ENCODE measurements at regions not wholly inside any gene's neighbourhood (a gene's known extent, or its start where the extent isn't known, plus 50 kb on each side); places are given as distances from the start of the nearest gene placed in this dataset.

DNA sequence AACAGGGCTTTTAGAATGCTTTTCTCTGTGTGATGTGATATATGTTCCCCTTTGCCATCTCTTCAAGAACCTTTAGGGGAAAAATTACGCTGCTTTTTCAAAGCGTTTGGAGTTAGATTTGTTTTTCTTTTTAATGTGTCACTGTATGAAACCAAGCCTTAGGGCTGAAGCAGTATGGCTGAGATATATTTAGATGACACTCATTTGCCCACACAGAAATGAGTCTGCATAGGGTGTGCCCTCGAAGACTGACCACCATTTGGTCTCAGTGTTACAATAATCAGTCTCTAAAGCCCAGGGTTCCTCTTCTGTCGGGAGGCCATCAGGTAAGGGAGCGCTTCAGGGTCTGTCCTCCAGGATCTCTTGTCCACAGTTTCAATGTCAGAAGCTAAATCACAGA, 213.0 kb upstream of the NCAM1 start:
- no peaks in the 10 kb centered on the region for H3K4me1 ChIP-seq (ENCODE audit: control insufficient read depth in 4 of 4, insufficient read depth in 4 of 4, low read length in 3 of 4)
- no peak overlapping the region for H3K9ac ChIP-seq (ENCODE audit: low read depth in 1 of 2, low read length in 2 of 2)
- no peaks in the 10 kb centered on the region for H3K36me3 ChIP-seq (ENCODE audit: control insufficient read depth in 4 of 4, insufficient read depth in 3 of 4, low read depth in 1 of 4, low read length in 3 of 4)
- H3K27me3 ChIP-seq (ENCODE audit: control insufficient read depth in 4 of 4, insufficient read depth in 4 of 4, low read length in 3 of 4) = peaks cover 0 to 10% (median 0%) of the 10 kb centered on the region in 4 donors
- no peaks in the 10 kb centered on the region for H3K9me3 ChIP-seq (ENCODE audit: control insufficient read depth in 4 of 4, low read length in 3 of 4)
- no peak overlapping the region for H3K4me3 ChIP-seq (ENCODE audit: low read depth in 1 of 3, low read length in 3 of 3)
- no peak overlapping the region for H3K27ac ChIP-seq (ENCODE audit: low read depth in 1 of 2, low read length in 2 of 2)
- TF ChIP-seq, protein P1, sequence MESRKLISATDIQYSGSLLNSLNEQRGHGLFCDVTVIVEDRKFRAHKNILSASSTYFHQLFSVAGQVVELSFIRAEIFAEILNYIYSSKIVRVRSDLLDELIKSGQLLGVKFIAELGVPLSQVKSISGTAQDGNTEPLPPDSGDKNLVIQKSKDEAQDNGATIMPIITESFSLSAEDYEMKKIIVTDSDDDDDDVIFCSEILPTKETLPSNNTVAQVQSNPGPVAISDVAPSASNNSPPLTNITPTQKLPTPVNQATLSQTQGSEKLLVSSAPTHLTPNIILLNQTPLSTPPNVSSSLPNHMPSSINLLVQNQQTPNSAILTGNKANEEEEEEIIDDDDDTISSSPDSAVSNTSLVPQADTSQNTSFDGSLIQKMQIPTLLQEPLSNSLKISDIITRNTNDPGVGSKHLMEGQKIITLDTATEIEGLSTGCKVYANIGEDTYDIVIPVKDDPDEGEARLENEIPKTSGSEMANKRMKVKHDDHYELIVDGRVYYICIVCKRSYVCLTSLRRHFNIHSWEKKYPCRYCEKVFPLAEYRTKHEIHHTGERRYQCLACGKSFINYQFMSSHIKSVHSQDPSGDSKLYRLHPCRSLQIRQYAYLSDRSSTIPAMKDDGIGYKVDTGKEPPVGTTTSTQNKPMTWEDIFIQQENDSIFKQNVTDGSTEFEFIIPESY (IDR thresholded peaks at IDR 0.05) = no peak
- TF ChIP-seq HNF4A (conservative IDR thresholded peaks at IDR 0.05) (no peak), SP1 (IDR thresholded peaks at IDR 0.05) (no peak), RAD21 (IDR thresholded peaks at IDR 0.05) (no peak), RXRA (IDR thresholded peaks at IDR 0.05) (no peak), FOXA2 (IDR thresholded peaks at IDR 0.05) (no peak)
- TF ChIP-seq, protein P2, sequence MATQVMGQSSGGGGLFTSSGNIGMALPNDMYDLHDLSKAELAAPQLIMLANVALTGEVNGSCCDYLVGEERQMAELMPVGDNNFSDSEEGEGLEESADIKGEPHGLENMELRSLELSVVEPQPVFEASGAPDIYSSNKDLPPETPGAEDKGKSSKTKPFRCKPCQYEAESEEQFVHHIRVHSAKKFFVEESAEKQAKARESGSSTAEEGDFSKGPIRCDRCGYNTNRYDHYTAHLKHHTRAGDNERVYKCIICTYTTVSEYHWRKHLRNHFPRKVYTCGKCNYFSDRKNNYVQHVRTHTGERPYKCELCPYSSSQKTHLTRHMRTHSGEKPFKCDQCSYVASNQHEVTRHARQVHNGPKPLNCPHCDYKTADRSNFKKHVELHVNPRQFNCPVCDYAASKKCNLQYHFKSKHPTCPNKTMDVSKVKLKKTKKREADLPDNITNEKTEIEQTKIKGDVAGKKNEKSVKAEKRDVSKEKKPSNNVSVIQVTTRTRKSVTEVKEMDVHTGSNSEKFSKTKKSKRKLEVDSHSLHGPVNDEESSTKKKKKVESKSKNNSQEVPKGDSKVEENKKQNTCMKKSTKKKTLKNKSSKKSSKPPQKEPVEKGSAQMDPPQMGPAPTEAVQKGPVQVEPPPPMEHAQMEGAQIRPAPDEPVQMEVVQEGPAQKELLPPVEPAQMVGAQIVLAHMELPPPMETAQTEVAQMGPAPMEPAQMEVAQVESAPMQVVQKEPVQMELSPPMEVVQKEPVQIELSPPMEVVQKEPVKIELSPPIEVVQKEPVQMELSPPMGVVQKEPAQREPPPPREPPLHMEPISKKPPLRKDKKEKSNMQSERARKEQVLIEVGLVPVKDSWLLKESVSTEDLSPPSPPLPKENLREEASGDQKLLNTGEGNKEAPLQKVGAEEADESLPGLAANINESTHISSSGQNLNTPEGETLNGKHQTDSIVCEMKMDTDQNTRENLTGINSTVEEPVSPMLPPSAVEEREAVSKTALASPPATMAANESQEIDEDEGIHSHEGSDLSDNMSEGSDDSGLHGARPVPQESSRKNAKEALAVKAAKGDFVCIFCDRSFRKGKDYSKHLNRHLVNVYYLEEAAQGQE (IDR thresholded peaks at IDR 0.05) = no peak
- TF ChIP-seq, protein P3, sequence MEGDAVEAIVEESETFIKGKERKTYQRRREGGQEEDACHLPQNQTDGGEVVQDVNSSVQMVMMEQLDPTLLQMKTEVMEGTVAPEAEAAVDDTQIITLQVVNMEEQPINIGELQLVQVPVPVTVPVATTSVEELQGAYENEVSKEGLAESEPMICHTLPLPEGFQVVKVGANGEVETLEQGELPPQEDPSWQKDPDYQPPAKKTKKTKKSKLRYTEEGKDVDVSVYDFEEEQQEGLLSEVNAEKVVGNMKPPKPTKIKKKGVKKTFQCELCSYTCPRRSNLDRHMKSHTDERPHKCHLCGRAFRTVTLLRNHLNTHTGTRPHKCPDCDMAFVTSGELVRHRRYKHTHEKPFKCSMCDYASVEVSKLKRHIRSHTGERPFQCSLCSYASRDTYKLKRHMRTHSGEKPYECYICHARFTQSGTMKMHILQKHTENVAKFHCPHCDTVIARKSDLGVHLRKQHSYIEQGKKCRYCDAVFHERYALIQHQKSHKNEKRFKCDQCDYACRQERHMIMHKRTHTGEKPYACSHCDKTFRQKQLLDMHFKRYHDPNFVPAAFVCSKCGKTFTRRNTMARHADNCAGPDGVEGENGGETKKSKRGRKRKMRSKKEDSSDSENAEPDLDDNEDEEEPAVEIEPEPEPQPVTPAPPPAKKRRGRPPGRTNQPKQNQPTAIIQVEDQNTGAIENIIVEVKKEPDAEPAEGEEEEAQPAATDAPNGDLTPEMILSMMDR (IDR thresholded peaks at IDR 0.05; ENCODE audit: low read depth, low read length, missing input control) = no peak
- no peak for DNase-seq (ENCODE audit: low spot score)
- WGBS = 73% methylated on average over 5 of the region's 5 CpGs

DNA sequence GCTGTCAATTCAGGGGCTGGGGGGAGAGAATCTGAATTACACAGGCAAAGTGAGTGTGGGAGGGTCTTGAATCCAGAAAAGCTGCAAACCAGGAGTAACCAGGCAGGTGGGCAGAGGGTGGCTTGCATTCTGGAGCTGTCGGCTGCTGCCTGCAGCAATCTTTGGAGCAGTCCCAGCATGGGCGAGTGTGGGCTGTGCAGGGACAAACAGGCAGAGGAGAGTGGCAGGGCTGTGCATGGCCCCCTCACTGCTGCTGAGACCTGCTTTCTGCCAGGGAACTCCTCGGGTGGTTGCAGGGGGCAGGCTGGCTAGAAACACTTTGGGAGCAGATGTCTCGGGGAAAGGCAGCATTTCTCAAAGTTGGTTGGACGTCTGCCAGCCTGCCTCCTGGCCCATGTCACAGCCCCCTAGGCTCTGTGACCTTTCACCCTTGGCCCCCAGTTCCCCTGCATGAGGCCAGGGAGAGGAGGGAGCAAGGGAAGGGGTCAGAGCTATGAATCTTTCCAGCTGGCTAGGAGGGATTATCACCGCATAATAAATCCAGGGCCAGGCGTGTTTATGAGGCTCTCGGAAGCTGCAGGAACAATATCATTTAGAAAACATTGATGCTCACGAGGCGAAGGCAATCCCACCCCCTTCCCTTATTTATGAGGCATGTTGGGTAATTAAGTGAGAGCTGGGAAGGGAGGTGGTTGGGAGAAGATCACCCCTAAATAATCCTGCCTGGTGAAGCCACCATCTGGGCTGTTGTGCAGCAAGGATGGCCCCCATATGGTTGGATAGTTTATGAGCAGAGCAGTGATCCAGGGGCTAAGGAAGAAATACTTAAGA, 212.3 kb upstream of the NCAM1 start:
- DNase-seq (ENCODE audit: low spot score) = no peak
- WGBS = 50% methylated on average over 10 of the region's 10 CpGs
- Histone ChIP-seq H3K36me3 (ENCODE audit: control insufficient read depth in 4 of 4, insufficient read depth in 3 of 4, low read depth in 1 of 4, low read length in 3 of 4) (no peaks in the 10 kb centered on the region), H3K4me3 (ENCODE audit: low read depth in 1 of 3, low read length in 3 of 3) (no peak overlapping the region), H3K4me1 (ENCODE audit: control insufficient read depth in 4 of 4, insufficient read depth in 4 of 4, low read length in 3 of 4) (no peaks in the 10 kb centered on the region), H3K27ac (ENCODE audit: low read depth in 1 of 2, low read length in 2 of 2) (no peak overlapping the region), H3K9ac (ENCODE audit: low read depth in 1 of 2, low read length in 2 of 2) (no peak overlapping the region), H3K27me3 (ENCODE audit: control insufficient read depth in 4 of 4, insufficient read depth in 4 of 4, low read length in 3 of 4) (peaks cover 0 to 8% (median 0%) of the 10 kb centered on the region in 4 donors), H3K9me3 (ENCODE audit: control insufficient read depth in 4 of 4, low read length in 3 of 4) (no peaks in the 10 kb centered on the region)
- TF ChIP-seq NR2F2 (IDR thresholded peaks at IDR 0.05) (peak; percentile 39), YY1 (IDR thresholded peaks at IDR 0.05) (no peak)

Measured in liver (tissue), 8 donors.